GM18861 (cell line): ENCODE measurements at regions not wholly inside any gene's neighbourhood (a gene's known extent, or its start where the extent isn't known, plus 50 kb on each side); places are given as distances from the start of the nearest gene placed in this dataset.

Source experiments
- ATAC-seq: cut with Tn5 transposase; IDR thresholded peaks from one replicate; pipeline ENCODE4 v1.9.1; 2021; ENCODE audit not compliant: unreplicated experiment

DNA sequence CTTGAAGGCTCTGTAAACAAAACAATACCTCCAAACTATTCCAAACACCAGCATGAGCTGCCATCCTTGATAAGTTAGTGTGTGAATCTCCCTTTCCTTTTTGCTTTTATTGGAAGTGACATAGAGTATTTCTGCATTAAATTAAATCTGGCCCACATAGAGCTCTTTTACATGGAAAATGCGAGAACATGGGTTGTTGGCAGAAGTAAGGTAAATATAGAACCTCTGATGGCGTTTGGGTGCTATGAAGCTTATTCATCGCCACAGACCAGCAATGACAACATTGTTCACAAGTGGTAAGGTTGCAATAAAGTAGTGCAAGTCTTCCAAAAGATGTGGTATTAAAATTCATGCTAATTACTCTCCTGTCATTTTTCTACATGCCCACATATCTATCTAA is 445.8 kb upstream of the JAG1 start:
- ATAC-seq = no peak

GRCh38 chr20:11120431-11120830 is 446.6 kb upstream of the JAG1 start:
- no peak for ATAC-seq

DNA sequence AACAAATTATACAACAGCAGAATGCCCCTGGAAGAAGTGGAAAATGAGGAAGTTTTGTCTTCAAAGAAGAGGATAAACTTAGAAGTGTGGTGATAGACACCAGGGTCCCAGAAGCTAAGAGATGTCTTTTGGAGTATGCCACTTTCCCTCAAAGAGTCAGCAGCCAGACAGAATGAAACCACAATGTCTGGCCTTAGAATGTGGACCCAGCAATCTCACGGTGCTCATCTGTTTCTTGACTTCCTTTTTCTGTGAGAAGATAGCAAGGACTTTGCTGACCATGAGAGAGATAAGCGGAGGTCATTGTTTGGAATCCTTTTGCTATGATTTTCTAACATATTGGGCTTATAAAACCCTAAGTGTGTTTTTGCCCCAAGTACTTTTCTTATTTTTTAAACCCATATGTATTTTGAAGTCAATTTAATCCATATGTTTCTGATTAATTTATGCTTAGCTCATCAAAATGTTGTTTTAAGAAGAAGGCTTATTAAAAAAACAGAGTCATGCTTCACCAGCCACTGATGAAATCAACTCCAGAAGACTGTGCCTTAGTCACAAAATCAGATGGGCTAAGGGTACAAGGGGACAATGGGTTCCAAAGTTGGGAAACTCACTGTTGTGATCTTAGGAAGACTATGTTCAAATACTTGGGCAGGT is 451.2 kb upstream of the JAG1 start:
- ATAC-seq = no peak

GRCh38 chr20:11128220-11128718 is 454.5 kb upstream of the JAG1 start:
- ATAC-seq = no peak

- no peak for ATAC-seq
Measured at GRCh38 chr20:11128721-11129120, 454.9 kb upstream of the JAG1 start.

DNA sequence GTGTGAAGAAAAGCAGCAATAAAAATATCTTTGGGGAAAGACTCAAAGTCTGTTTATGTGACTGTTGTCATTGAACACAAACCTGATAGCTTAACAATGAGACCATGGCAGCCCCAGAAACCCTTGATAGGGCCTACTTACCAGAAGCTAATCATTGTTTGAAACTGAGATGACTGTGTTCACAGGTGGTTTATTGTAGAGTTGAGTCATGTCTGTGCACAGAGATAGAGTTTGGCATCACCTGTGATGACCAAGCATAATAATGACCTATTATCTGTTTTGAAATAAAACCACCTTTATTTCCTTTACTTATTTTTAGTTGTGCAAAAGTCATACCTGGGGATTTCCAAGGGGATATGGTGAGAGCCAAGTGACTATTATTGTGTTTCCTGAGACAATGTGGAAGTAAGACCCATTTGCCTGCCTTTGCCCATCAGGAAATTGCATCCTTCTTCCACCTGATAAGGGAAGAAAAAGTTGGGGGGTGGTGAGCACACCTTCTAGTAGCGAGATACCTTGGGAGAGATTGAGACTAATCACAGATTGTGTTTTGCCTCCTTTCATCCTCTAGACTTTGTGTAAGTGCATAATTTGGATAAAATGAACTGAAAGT is 456.9 kb upstream of the JAG1 start:
- no peak for ATAC-seq

GRCh38 chr20:11132819-11133415 is 459.1 kb upstream of the JAG1 start:
- no peak for ATAC-seq

- no peak for ATAC-seq
Measured at GRCh38 chr20:11136691-11137090, 462.9 kb upstream of the JAG1 start.

DNA sequence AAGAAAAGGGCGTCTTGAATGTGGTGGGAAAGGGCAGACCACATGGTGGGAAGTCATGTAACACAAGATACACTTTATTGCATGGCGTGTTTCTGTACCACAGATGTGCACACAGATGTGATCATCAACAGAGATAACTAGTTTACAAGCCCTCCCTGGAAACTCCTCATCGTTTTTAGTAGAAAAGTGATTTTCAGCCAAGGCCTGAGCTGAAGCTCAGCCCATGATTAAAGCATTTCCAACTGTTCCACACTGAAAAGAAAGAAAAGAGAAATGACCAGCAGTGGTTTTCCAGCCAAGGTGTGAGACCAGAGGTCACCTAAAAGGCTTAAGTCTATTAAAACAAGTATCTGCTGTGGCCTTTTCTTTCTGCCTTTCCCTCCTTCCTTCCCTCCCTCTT is 463.9 kb upstream of the JAG1 start:
- no peak for ATAC-seq

- no peak for ATAC-seq
Measured at GRCh38 chr20:11140359-11140758, 466.6 kb upstream of the JAG1 start.

- ATAC-seq = no peak
Measured at GRCh38 chr20:11143481-11143880, 469.7 kb upstream of the JAG1 start.

GRCh38 chr20:11144114-11144950 is 470.5 kb upstream of the JAG1 start:
- ATAC-seq = no peak

GRCh38 chr20:11145616-11146015 is 471.8 kb upstream of the JAG1 start:
- ATAC-seq = no peak

DNA sequence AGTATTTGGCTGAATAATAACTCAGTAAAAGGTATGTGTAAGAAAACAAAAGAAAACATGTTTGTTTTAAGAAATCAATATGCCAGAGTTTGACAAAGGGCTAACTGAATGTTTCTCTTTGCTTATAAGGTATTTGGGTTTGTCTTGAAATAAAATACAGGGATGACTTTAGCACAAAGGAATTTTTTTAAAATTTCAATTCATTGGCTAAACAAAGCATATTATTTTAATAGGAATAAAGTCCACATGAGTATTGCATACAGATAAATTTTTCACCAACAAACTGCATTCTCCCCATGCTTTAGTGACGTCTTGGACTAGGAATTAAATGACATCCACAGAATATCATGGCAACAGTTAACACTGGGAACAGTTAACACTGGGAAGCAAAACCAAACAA is 480.0 kb upstream of the JAG1 start:
- no peak for ATAC-seq

DNA sequence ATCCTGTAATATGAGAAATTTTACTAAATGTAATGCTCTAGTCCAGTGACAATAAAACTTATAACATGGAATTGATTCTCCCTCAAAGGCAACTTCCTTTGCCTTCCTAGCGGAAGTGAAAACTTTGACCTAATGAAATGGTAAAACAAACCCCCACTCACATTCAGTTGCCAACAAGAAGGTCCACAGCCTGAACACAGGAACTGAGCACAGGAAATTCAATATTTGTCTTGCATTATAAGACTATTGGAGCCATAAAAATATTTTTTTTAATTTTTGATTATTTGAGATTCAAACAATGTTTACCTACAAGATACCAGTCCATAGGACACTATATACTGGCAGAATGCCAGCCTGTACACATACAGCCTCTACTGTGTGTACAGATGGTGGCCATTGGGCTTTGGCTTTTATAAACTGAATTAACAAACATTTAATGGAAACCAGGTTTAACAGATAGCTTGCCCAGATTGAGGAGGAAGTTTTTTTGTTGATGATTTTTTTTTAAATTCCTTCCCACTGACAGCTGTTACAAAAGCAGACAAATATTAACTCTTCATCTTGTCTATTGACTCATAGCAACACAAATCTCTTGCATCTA is 481.5 kb upstream of the JAG1 start:
- no peak for ATAC-seq

GRCh38 chr20:11156922-11157321 is 483.1 kb upstream of the JAG1 start:
- no peak for ATAC-seq

- no peak for ATAC-seq
Measured at GRCh38 chr20:11158146-11158545, 484.3 kb upstream of the JAG1 start.

- ATAC-seq = no peak
Measured at GRCh38 chr20:11158589-11158988, 484.8 kb upstream of the JAG1 start.

DNA sequence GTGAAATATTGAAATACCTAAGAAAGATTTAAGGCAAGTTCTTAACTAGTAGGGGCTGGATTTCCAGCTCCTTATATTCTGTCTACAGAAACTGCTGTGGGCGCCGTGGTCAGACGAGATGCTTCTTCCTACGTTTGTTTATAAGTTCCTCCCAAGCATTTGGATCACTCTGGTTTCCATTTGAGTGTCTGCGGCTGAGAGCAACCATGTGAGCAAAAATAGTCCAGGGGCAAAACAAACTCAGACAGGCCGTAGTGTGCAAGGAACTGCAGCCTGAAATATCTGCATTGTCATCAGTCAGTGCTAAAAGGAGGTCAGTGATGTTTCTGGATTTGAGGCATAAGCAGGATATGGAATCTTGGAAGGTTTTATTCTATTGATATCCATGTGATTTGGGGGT is 485.9 kb upstream of the JAG1 start:
- ATAC-seq = no peak

DNA sequence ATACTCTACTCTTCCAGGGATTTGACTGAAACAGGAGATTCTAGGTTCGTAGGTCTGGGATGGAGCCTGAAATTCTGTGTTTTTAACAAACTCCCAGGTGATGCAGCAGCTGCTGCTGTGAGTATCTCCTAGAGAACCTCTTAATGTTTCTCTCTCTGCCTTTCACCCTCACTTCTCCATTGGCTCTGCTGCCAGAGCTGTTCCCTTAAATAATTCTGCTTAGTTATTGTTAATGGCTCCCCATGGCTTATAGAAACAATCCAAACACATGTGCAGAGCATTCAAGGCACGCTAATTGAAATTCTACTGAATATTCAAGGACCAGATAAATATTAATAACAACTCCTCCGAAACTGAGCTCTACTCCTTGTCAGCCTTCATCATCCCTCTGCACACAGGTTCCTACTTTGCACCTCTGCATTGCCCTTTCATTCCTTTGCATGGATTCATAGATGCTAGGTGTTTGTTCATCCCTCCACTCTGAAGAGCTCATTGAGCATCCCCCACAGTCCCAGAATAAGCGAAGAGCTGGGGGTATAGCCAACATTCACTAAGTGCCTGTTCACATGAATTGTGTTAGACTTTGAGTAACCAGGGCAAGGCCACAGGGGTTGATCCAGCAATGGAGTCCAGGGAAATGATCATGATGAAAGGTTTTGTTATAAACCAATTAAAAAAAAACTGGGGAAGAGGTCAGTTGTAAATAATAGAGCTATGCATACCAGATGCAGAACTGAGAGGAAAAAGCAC is 488.4 kb upstream of the JAG1 start:
- no peak for ATAC-seq

- ATAC-seq = no peak
Measured at GRCh38 chr20:11165789-11166188, 492.0 kb upstream of the JAG1 start.
